Adrenal gland (tissue), 9 donors: ENCODE measurements at regions not wholly inside any gene's neighbourhood (a gene's known extent, or its start where the extent isn't known, plus 50 kb on each side); places are given as distances from the start of the nearest gene placed in this dataset.
"Not testable (repeated sequence)": the region's sequence is repeated elsewhere in the genome, so short reads cannot be mapped to it uniquely, and the experiment has no call there.

Experiments
- DNase-seq, 7 donors: peaks; one replicate each; pipeline ENCODE4 v3.0.0-alpha.2; 2019 to 2020
- H3K27ac ChIP-seq, 5 donors: fragments of 200-600 bp; sonication (generic) in 4 of 5; 1 replicate in 3 of 5; 2 replicates in 2 of 5; pipeline versions ENCODE4 v1.5.1 to v1.8.0; 2016 to 2020; ENCODE audit warnings: mild to moderate bottlenecking in 1 of 5
- H3K27me3 ChIP-seq: fragments of 200-600 bp; 2 replicates; pipeline ENCODE4 v1.8.0; 2021
- H3K36me3 ChIP-seq, 2 donors: fragments of 200-600 bp; replicated peaks in 1 of 2; 1 replicate in 1 of 2; 2 replicates in 1 of 2; pipeline versions ENCODE4 v1.5.1 to v1.8.0; 2018 to 2022
- H3K4me1 ChIP-seq, 2 donors: fragments of 200-600 bp; replicated peaks in 1 of 2; 1 replicate in 1 of 2; 2 replicates in 1 of 2; pipeline versions ENCODE4 v1.5.1 to v1.8.0; 2018 to 2021
- H3K4me3 ChIP-seq, 4 donors: fragments of 200-600 bp; sonication (generic) in 3 of 4; one replicate each; pipeline ENCODE4 v1.5.1; 2016 to 2018
- H3K9me3 ChIP-seq, 3 donors: fragments of 200-600 bp; sonication (generic) in 1 of 3; replicated peaks in 1 of 3; 1 replicate in 2 of 3; 2 replicates in 1 of 3; pipeline versions ENCODE4 v1.5.1 to v1.8.0; 2016 to 2021
- WGBS, 4 donors: extraction: QIAGEN DNeasy Blood & Tissue Kit in 2 of 4; methylation state at CpG; one replicate each; pipeline versions ENCODE4 v1.1.5 to v1.1.7; 2013 to 2017; 5-methylcytosine and 5-hydroxymethylcytosine counted together
- intact Hi-C, 2 donors: fragments of 100-400 bp; cut with DNase I; formaldehyde crosslinking; loops; one replicate each; pipeline versions ENCODE4 v1.14.1 to v1.15.0; 2022 to 2023
- donor health status: healthy with polysubstance abuse.
- donor health status: Bipolar disorder and iron deficiency.
- donor health status: DM: yes; HTN: yes; CAD: no.
- donor health status: DM: no; HTN: no; CAD: no.
- donor health status: DM: no; HTN: no; CAD: no.

GRCh38 chr21:7777289-7777688 lies 2744.1 kb upstream of the TPTE start:
- H3K4me1 ChIP-seq, H3K27me3 ChIP-seq, H3K4me3 ChIP-seq, H3K27ac ChIP-seq, intact Hi-C loops, H3K36me3 ChIP-seq, H3K9me3 ChIP-seq: not testable (repeated sequence)
- 60 to 66% (median 63%) methylated on average over 1 to 8 of the region's 11 CpGs; no CpG with 5 or more reads in 1 of the 4 donors for WGBS, 4 donors
- peak in 3 of 7 donors; percentile 0 to 12 (median 5) for DNase-seq

GRCh38 chr21:7787427-7788078 lies 2733.8 kb upstream of the TPTE start:
- H3K36me3 ChIP-seq, H3K4me1 ChIP-seq, H3K9me3 ChIP-seq, H3K27me3 ChIP-seq, H3K4me3 ChIP-seq, DNase-seq, intact Hi-C loops, H3K27ac ChIP-seq: not testable (repeated sequence)
- WGBS, 4 donors: no CpG with 5 or more reads among the region's 5 CpGs

GRCh38 chr21:7793797-7794196 lies 2727.6 kb upstream of the TPTE start:
- H3K27ac ChIP-seq, DNase-seq, H3K4me1 ChIP-seq, H3K4me3 ChIP-seq, intact Hi-C loops, H3K9me3 ChIP-seq, H3K27me3 ChIP-seq, H3K36me3 ChIP-seq: not testable (repeated sequence)
- no CpG with 5 or more reads among the region's 4 CpGs for WGBS, 4 donors

- WGBS, 4 donors: no CpG with 5 or more reads among the region's 8 CpGs
- intact Hi-C loops: not testable (repeated sequence)
These were observed 2724.1 kb upstream of the TPTE start for GRCh38 chr21:7797328-7797727.

GRCh38 chr21:7798446-7798845 lies 2722.9 kb upstream of the TPTE start:
- DNase-seq, H3K4me3 ChIP-seq: not testable (repeated sequence)

More at GRCh38 chr21:7797328-7797727, 2724.1 kb upstream of the TPTE start:
- not testable (repeated sequence) for DNase-seq, H3K4me3 ChIP-seq, H3K4me1 ChIP-seq, H3K9me3 ChIP-seq, H3K36me3 ChIP-seq, H3K27ac ChIP-seq, H3K27me3 ChIP-seq

GRCh38 chr21:7799697-7800096 lies 2721.7 kb upstream of the TPTE start:
- H3K36me3 ChIP-seq, H3K27ac ChIP-seq, H3K4me1 ChIP-seq, H3K4me3 ChIP-seq, H3K9me3 ChIP-seq, H3K27me3 ChIP-seq, intact Hi-C loops, DNase-seq: not testable (repeated sequence)
- WGBS, 4 donors: no CpG with 5 or more reads among the region's 5 CpGs

More at GRCh38 chr21:7798446-7798845, 2722.9 kb upstream of the TPTE start:
- H3K9me3 ChIP-seq, H3K36me3 ChIP-seq, H3K27ac ChIP-seq, intact Hi-C loops, H3K4me1 ChIP-seq, H3K27me3 ChIP-seq: not testable (repeated sequence)
- WGBS, 4 donors: 57 to 67% methylated on average over 2 of the region's 6 CpGs; no CpG with 5 or more reads in 2 of the 4 donors

- H3K4me1 ChIP-seq, H3K36me3 ChIP-seq, H3K27ac ChIP-seq, intact Hi-C loops, H3K4me3 ChIP-seq, H3K9me3 ChIP-seq, H3K27me3 ChIP-seq, DNase-seq: not testable (repeated sequence)
- no CpG with 5 or more reads among the region's 4 CpGs for WGBS, 4 donors
These were observed 2707.9 kb upstream of the TPTE start for GRCh38 chr21:7813475-7813874.

GRCh38 chr21:7817013-7817412 lies 2704.4 kb upstream of the TPTE start:
- DNase-seq, intact Hi-C loops: not testable (repeated sequence)
- WGBS, 4 donors: no CpG with 5 or more reads among the region's 8 CpGs

GRCh38 chr21:7819301-7819700 lies 2702.1 kb upstream of the TPTE start:
- H3K36me3 ChIP-seq, intact Hi-C loops, H3K9me3 ChIP-seq, DNase-seq, H3K4me1 ChIP-seq, H3K27me3 ChIP-seq, H3K27ac ChIP-seq, H3K4me3 ChIP-seq: not testable (repeated sequence)
- WGBS, 4 donors: 93% methylated on average over 3 of the region's 16 CpGs; no CpG with 5 or more reads in 3 of the 4 donors

More at GRCh38 chr21:7817013-7817412, 2704.4 kb upstream of the TPTE start:
- not testable (repeated sequence) for H3K4me1 ChIP-seq, H3K9me3 ChIP-seq, H3K4me3 ChIP-seq, H3K27ac ChIP-seq, H3K36me3 ChIP-seq, H3K27me3 ChIP-seq

GRCh38 chr21:7825627-7826026 lies 2695.8 kb upstream of the TPTE start:
- H3K27me3 ChIP-seq, intact Hi-C loops, H3K4me1 ChIP-seq, H3K9me3 ChIP-seq, H3K27ac ChIP-seq, DNase-seq, H3K4me3 ChIP-seq, H3K36me3 ChIP-seq: not testable (repeated sequence)
- no CpG with 5 or more reads among the region's 10 CpGs for WGBS, 4 donors

- H3K36me3 ChIP-seq, H3K27me3 ChIP-seq, H3K4me1 ChIP-seq, H3K27ac ChIP-seq, H3K9me3 ChIP-seq, intact Hi-C loops, DNase-seq, H3K4me3 ChIP-seq: not testable (repeated sequence)
- WGBS, 4 donors: no CpG with 5 or more reads among the region's 6 CpGs
These were observed 2695.2 kb upstream of the TPTE start for GRCh38 chr21:7826174-7826573.

- intact Hi-C loops, H3K4me1 ChIP-seq, H3K4me3 ChIP-seq, H3K27me3 ChIP-seq, DNase-seq, H3K27ac ChIP-seq, H3K9me3 ChIP-seq, H3K36me3 ChIP-seq: not testable (repeated sequence)
- WGBS, 4 donors: no CpG with 5 or more reads among the region's 7 CpGs
These were observed 2693.1 kb upstream of the TPTE start for GRCh38 chr21:7828260-7828659.
